ENCODE measurements at regions not wholly inside any gene's neighbourhood (a gene's known extent, or its start where the extent isn't known, plus 50 kb on each side); places are given as distances from the start of the nearest gene placed in this dataset.

DNA sequence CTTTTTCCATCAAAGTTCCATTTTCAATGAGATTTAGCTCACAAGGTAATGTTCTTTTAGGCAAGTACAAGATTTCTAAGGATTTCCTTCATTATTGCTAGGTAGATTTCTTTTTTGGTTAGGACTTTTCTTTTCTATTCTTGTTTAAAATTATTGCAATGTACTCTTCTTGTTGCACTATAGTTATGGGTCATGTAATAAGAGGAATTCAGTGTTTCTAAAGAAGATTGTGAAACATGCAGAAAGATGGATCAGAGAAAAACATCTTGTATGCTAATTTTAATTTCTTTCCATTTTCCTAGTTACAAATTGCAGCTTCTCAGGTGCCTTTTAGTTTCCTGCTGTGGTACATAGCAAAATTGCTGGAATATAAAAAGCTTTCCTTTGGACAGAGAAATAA, 56.1 kb downstream of the BTG1 start:
- DNase-seq (ENCODE audit: low read depth): no peak

GRCh38 chr12:92088805-92089204, 56.8 kb downstream of the BTG1 start:
- no peak for DNase-seq (ENCODE audit: low read depth)

DNA sequence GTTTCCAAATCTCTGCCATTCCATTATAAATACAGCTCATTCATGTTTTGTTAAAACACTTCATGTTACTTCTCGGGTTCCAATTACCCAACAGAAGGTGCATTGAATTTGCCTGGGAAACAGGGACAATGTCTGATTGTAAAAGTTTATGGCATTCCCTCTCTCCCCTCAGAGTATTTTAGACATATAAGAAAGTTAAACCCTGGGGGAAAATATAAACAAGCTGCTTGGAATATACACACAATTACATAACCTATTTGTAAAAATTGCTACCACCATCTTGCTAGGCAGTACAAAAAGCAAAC, 60.0 kb downstream of the BTG1 start:
- no peak for DNase-seq (ENCODE audit: low read depth)

DNA sequence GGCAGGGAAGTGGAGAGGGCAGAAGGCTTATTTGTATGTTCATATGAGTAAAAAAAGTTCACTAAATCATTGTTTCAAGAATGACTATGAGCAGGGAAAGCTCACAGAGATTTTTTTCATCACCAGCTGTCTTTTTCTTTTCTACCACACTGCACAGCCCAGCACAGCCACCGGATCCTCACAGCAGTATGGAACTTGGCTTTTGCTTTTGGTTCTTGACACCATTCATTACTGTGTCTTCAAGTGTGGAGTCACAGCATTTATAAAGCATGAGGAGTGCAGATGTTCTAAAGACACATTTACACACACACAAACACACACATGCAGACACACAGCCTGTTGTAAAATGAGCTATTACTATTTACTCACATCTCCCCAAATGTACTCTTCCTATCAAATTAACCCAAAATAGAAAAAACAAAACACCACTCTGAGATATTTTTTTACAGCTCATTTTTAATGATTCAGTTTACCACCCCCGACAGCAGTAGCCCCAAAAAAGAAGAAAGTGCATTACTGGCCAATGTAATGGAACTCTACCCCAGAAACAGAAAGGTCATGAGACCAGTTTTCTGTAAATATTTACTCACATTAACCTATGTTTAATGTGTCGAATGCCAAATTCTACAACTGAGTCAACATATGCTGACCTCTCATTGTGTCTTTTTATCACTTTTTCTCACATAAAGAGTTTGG, 60.5 kb downstream of the BTG1 start:
- DNase-seq (ENCODE audit: low read depth): no peak

DNA sequence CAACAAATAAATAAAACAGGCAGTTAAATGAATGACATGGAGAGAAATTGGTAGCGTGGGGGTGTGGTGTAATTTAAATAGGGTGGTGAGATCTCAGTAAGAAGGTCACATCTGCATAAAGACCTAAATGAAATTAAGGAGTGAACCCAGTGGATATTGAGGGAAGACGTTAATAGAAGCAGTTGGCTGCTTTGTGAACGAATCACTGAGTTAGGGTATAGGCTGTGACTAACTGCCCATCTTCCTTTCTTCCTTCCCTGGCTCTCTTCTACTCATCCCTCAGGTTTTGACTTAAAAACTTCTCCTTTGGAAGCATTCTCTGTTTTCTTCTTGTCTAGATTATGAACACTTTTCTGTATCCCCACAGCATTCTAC, 64.7 kb downstream of the BTG1 start:
- no peak for DNase-seq (ENCODE audit: low read depth)

DNA sequence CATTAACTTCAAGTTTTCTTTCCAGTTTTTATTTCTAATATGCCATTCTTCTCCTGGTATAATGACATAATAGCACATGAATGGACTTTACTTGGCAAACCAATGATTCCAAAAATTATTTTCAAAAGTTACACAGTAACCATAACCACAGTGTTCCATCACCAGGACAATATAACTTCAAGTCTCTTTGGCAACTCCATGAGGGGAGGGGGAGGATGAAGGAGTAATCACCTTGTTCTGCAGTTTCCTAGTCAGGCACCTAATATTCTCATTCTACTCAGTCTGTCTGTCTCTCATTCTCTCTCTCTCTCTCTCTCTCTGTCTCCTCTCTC, 66.6 kb downstream of the BTG1 start:
- DNase-seq (ENCODE audit: low read depth): peak; percentile 39

GRCh38 chr12:92078167-92079053, 67.2 kb downstream of the BTG1 start:
- DNase-seq (ENCODE audit: low read depth): peak; percentile 99

DNA sequence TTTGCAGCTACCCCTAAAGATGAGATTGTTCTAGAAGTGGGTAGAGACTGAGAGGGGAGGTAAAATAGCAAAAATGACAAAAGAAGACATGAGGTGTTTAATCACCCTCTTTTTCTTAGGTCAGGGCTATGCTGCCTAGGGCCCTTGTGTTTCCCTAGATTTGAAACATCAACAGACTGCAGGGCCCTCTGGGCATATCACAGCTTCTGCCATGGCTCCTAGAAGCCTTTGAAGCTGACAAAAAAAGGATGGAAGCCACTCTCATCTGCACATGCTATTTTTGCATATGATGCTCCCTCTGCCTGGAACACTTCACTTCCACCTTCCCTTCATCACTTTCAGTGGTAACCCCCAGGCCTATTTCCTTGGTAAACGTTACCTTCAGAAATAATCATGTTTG, 68.1 kb downstream of the BTG1 start:
- no peak for DNase-seq (ENCODE audit: low read depth)

GRCh38 chr12:92076101-92076500, 69.5 kb downstream of the BTG1 start:
- DNase-seq (ENCODE audit: low read depth): peak; percentile 80

DNA sequence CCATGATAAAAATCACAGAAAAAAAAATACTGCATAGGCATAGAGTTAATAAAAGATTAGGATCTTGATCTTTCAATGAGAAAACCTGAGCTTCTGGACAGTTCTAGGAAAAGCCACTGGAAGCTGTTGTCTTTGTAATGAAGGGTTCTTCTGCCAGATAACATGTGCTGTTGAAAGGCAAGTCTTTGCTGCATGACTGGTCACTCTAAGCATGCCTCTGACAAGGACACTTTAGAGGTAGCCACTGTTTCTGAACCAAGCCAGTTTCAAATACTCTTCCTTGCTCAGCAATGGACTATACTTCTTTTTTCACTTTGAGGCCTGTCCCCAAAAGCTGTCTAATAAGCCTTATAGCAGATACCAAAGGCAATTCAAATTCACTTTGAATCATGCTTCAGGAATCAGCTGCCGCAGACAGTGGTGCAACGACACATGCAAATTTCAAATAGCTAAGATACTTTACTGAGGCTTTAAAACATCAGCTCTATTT, 70.2 kb downstream of the BTG1 start:
- DNase-seq (ENCODE audit: low read depth): peak; percentile 93

GRCh38 chr12:92074889-92075288, 70.8 kb downstream of the BTG1 start:
- DNase-seq (ENCODE audit: low read depth): no peak

DNA sequence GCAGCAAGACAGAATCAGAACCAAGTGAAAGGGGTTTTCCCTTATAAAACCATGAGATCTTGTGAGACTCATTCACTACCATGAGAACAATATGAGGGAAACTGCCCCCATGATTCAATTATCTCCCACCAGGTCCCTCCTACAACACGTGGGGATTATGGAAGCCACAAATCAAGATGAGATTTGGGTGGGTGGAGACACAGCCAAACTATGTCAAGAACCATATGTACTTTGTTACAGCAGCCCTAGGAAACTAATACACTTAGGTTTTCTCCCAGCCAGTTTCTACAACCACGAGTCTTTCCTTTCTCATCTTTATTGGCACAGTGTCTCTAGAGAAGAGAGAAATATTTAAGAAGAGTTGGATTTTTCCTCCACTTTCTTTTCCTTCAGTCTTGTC, 72.6 kb downstream of the BTG1 start:
- DNase-seq (ENCODE audit: low read depth): no peak

DNA sequence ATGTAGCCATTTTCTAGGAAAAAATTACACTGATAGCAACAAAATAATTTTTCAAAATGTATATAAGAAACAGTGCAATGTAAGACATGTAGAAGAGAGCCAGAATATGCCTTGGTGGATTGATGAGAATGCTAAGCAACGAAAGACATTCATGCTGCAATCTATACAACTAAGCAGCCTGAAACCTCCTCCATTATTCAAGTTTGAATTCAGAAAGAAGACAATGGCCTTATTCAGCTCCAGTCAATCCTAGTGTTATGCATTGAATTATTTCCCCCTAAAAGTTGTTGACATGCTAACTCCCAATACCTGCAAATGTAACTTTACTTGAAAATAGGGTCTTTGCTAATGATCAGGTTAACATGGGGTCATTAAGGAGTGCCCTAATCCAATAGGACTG, 73.5 kb downstream of the BTG1 start:
- no peak for DNase-seq (ENCODE audit: low read depth)

DNA sequence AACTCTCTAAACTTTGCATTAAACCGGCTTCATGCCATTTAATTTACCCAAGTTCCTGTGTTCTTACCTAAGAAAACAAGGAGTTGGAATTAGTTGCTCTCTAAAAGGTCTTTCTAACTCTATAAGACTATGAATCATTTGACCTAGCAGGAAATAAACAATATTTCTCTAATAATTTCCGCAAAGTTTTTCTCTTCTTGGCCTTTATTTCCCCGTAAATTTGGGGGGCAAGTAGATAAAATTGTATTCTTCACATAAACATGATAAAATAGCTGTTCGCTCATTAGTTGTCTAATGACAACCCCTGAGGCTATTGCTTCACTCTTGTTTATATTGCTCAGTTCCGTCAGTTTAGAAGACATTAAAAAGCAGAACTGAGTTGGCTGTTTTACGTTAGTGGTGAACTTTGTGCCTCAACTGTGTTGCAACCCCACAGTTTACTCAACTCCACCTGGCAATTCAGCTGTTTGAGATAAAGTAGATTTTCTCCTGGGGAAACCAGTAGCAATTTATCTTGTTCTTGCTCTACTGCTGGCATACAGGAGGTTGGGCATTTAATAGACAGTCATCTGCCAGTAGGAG, 74.7 kb downstream of the BTG1 start:
- peak; percentile 49 for DNase-seq (ENCODE audit: low read depth)

- DNase-seq (ENCODE audit: low read depth): no peak
Measured at GRCh38 chr12:92070054-92070863, 75.4 kb downstream of the BTG1 start.

DNA sequence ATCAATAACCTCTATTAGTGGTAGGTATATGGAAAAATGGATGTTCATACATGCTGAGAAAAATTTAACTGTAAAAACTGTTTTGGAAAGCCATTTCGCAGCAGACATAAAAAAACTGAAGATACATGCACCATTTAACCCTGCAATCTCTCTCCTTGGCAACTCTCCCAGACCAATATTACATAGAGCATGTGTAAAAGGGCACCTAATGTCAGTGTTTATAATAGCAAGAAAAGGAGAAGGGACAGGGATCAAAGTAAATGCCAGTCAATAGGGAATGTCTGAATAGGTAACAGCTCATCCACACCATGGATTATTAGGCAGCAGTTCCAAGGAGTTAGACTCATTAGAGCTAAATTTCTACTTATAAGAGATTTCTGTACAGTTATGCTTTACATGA, 77.2 kb downstream of the BTG1 start:
- DNase-seq (ENCODE audit: low read depth): no peak

- DNase-seq (ENCODE audit: low read depth): no peak
Measured at GRCh38 chr12:92065639-92066038, 80.0 kb downstream of the BTG1 start.

GRCh38 chr12:92065018-92065499, 80.6 kb downstream of the BTG1 start:
- no peak for DNase-seq (ENCODE audit: low read depth)

- DNase-seq (ENCODE audit: low read depth): no peak
Measured at GRCh38 chr12:92064422-92064821, 81.2 kb downstream of the BTG1 start.

GRCh38 chr12:92063641-92064040, 82.0 kb downstream of the BTG1 start:
- peak; percentile 74 for DNase-seq (ENCODE audit: low read depth)

GRCh38 chr12:92062539-92063493, 82.8 kb downstream of the BTG1 start:
- DNase-seq (ENCODE audit: low read depth): no peak

Data from EH (cell line).